Keratinocyte (primary cell): ENCODE measurements at regions not wholly inside any gene's neighbourhood (a gene's known extent, or its start where the extent isn't known, plus 50 kb on each side); places are given as distances from the start of the nearest gene placed in this dataset.

ENCODE experiments used
- DNase-seq: peaks from one replicate; pipeline ENCODE4 v3.0.0-alpha.2; 2011; ENCODE audit warnings: low read depth, missing footprints, low spot score
- FAIRE-seq: peaks from 2 replicates; lab custom pipeline; 2011; peaks lifted over from hg19 to GRCh38; lab: Jason Lieb, UNC
- H2AFZ ChIP-seq: 2 replicates; pipeline ENCODE4 v1.6.0; 2012; ENCODE audit warnings: low read length, control low read depth, inconsistent platforms; ENCODE audit not compliant: control insufficient read depth
- H3K27ac ChIP-seq: 2 replicates; pipeline ENCODE4 v1.5.1; 2011; ENCODE audit warnings: low read length; ENCODE audit not compliant: control insufficient read depth, insufficient read depth
- H3K27me3 ChIP-seq: 3 replicates; pipeline ENCODE4 v1.6.0; 2011; ENCODE audit warnings: low read length; ENCODE audit not compliant: control insufficient read depth, insufficient read depth; ENCODE audit errors: extremely low read depth
- H3K36me3 ChIP-seq, 2 experiments: 2 replicates in 1 of 2; 3 replicates in 1 of 2; pipeline ENCODE4 v1.5.1; 2011; ENCODE audit warnings: low read length in 2 of 2, mild to moderate bottlenecking in 1 of 2; ENCODE audit not compliant: control insufficient read depth in 2 of 2, insufficient read depth in 2 of 2; ENCODE audit errors: extremely low read depth in 1 of 2
- H3K4me1 ChIP-seq: 3 replicates; pipeline ENCODE4 v1.5.1; 2011; ENCODE audit warnings: low read length; ENCODE audit not compliant: control insufficient read depth, insufficient read depth; ENCODE audit errors: extremely low read depth
- H3K4me2 ChIP-seq: 3 replicates; pipeline ENCODE4 v1.6.0; 2011; ENCODE audit warnings: low read depth, low read length; ENCODE audit not compliant: control insufficient read depth, insufficient read depth; ENCODE audit errors: extremely low read depth
- H3K4me3 ChIP-seq, 3 experiments: fragments of 200-600 bp in 1 of 3; sonication (generic) in 1 of 3; 2 replicates in 2 of 3; 3 replicates in 1 of 3; pipeline ENCODE4 v1.5.1; 2011 to 2016; ENCODE audit warnings: low read length in 3 of 3, mild to moderate bottlenecking in 3 of 3, control low read depth in 2 of 3, inconsistent platforms in 1 of 3, low read depth in 1 of 3, mixed read lengths in 1 of 3, mixed run types in 1 of 3, moderate library complexity in 1 of 3; ENCODE audit not compliant: control insufficient read depth in 2 of 3, insufficient read depth in 2 of 3; ENCODE audit errors: extremely low read depth in 1 of 3
- H3K79me2 ChIP-seq: 2 replicates; pipeline ENCODE4 v1.6.0; 2012; ENCODE audit warnings: low read length; ENCODE audit not compliant: control insufficient read depth, insufficient read depth
- H3K9ac ChIP-seq: 3 replicates; pipeline ENCODE4 v1.6.0; 2011; ENCODE audit warnings: low read length; ENCODE audit not compliant: control insufficient read depth, insufficient read depth; ENCODE audit errors: extremely low read depth
- H3K9me1 ChIP-seq: 3 replicates; pipeline ENCODE4 v1.6.0; 2011; ENCODE audit warnings: low read length; ENCODE audit not compliant: control insufficient read depth, insufficient read depth; ENCODE audit errors: extremely low read depth
- H3K9me3 ChIP-seq: 2 replicates; pipeline ENCODE4 v1.5.1; 2012; ENCODE audit warnings: low read depth, low read length; ENCODE audit not compliant: control insufficient read depth
- H4K20me1 ChIP-seq: 3 replicates; pipeline ENCODE4 v1.6.0; 2011; ENCODE audit warnings: low read length; ENCODE audit not compliant: control insufficient read depth, insufficient read depth; ENCODE audit errors: extremely low read depth
- EZH2 ChIP-seq: IDR thresholded peaks from one replicate; pipeline ENCODE4 v1.6.1; 2012; ENCODE audit warnings: inconsistent platforms, mild to moderate bottlenecking, low read length, moderate library complexity
- dilution Hi-C: fragments of 300-500 bp; cut with MboI; formaldehyde crosslinking; loops from one replicate; pipeline ENCODE4 v1.7.0; 2020; ENCODE audit warnings: low sequenced_read_pairs; ENCODE audit not compliant: extremely low pct_ligation_motif_present
- TF ChIP-seq, protein P1 (sequence below), 3 experiments: IDR thresholded peaks in 1 of 3; conservative IDR thresholded peaks in 1 of 3; optimal IDR thresholded peaks in 1 of 3; 2 replicates in 2 of 3; 3 replicates in 1 of 3; pipeline versions ENCODE3 to v1.5.1; 2011; ENCODE audit warnings: low read length in 3 of 3, mild to moderate bottlenecking in 3 of 3, moderate library complexity in 2 of 3, control low read depth in 1 of 3, inconsistent platforms in 1 of 3; ENCODE audit not compliant: insufficient read depth in 2 of 3; ENCODE audit errors: extremely low read depth in 1 of 3

DNA sequence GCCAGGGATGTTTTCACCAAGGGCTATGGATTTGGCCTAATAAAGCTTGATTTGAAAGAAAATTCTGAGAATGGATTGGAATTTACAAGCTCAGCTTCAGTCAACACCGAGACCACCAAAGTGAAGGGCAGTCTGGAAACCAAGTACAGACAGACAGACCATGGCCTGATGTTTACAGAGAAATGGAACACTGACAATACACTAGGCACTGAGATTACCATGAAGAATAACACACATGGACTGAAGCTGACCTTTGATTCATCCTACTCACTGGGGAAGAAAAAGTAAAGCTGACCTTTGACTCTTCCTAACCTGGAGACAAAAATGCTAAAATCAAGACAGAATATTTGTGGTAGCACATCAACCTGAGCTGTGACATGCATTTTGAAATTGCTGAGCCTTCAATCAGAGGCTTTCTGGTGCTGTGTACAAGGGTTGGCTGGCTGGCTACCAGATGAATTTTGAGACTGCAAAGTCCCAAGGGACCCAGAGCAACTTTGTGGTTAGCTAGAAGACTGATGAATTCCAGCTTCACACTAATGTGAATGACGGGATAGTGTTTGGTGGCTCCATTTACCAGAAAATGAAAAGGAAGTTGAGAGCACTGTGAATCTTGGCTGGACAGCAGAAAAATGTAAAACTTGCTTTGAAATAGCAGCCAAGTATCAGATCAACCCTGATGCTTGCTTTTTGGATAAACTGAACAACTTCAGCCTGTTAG, 190.4 kb upstream of the KCTD3 start:
- Histone ChIP-seq H3K9me1 (no peaks in the 10 kb centered on the region), H3K27me3 (no peaks in the 10 kb centered on the region), H3K4me1 (no peaks in the 10 kb centered on the region), H3K36me3 (no peaks in the 10 kb centered on the region), H3K4me3 (no peak overlapping the region), H3K79me2 (no peaks in the 10 kb centered on the region), H4K20me1 (no peaks in the 10 kb centered on the region), H3K27ac (no peak overlapping the region), H3K9me3 (no peaks in the 10 kb centered on the region), H2AFZ (no peak overlapping the region), H3K4me2 (no peak overlapping the region), H3K9ac (no peak overlapping the region)
- TF ChIP-seq, protein P1, sequence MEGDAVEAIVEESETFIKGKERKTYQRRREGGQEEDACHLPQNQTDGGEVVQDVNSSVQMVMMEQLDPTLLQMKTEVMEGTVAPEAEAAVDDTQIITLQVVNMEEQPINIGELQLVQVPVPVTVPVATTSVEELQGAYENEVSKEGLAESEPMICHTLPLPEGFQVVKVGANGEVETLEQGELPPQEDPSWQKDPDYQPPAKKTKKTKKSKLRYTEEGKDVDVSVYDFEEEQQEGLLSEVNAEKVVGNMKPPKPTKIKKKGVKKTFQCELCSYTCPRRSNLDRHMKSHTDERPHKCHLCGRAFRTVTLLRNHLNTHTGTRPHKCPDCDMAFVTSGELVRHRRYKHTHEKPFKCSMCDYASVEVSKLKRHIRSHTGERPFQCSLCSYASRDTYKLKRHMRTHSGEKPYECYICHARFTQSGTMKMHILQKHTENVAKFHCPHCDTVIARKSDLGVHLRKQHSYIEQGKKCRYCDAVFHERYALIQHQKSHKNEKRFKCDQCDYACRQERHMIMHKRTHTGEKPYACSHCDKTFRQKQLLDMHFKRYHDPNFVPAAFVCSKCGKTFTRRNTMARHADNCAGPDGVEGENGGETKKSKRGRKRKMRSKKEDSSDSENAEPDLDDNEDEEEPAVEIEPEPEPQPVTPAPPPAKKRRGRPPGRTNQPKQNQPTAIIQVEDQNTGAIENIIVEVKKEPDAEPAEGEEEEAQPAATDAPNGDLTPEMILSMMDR (optimal IDR thresholded peaks at IDR 0.05 in 1 of 3, IDR thresholded peaks at IDR 0.05 in 1 of 3, conservative IDR thresholded peaks at IDR 0.05 in 1 of 3; ENCODE audit: extremely low read depth in 1 of 3, insufficient read depth in 2 of 3, low read length in 3 of 3) = no peak
- no peak for TF ChIP-seq EZH2
- dilution Hi-C loops = no loop called here
- DNase-seq = no peak
- FAIRE-seq = no peak

DNA sequence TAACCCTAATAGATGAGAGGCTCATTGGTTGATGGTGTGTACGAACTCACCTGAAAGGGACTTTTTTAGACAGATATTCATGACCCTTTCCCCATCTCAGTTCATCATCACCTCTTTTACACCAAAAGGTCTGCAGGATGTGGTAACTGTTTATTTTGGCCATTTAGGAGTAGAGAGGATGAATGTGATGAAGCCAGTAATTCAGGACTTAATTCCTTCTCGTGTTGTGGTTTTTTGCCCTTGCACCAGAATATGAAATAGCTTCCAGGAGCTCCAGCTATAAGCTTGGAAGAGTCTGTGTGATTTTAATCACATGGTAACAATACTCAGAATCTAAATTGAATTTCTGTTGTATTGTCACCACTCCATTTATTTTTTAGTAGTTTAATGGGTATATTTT, 189.4 kb upstream of the KCTD3 start:
- no peak overlapping the region for H3K4me3 ChIP-seq
- no peak overlapping the region for H3K9ac ChIP-seq
- no peaks in the 10 kb centered on the region for H3K9me1 ChIP-seq
- DNase-seq = no peak
- TF ChIP-seq EZH2 = no peak
- TF ChIP-seq, protein P1 (optimal IDR thresholded peaks at IDR 0.05 in 1 of 3, IDR thresholded peaks at IDR 0.05 in 1 of 3, conservative IDR thresholded peaks at IDR 0.05 in 1 of 3; ENCODE audit: extremely low read depth in 1 of 3, insufficient read depth in 2 of 3, low read length in 3 of 3) = no peak
- no peaks in the 10 kb centered on the region for H3K27me3 ChIP-seq
- no peaks in the 10 kb centered on the region for H3K9me3 ChIP-seq
- no peak overlapping the region for H3K4me2 ChIP-seq
- H3K27ac ChIP-seq = no peak overlapping the region
- H4K20me1 ChIP-seq = no peaks in the 10 kb centered on the region
- no peaks in the 10 kb centered on the region for H3K4me1 ChIP-seq
- dilution Hi-C loops = no loop called here
- H2AFZ ChIP-seq = no peak overlapping the region
- FAIRE-seq = no peak
- H3K36me3 ChIP-seq = no peaks in the 10 kb centered on the region
- no peaks in the 10 kb centered on the region for H3K79me2 ChIP-seq
